Urinary bladder (tissue), 3 donors: ENCODE measurements at regions not wholly inside any gene's neighbourhood (a gene's known extent, or its start where the extent isn't known, plus 50 kb on each side); places are given as distances from the start of the nearest gene placed in this dataset.

ENCODE experiments used
- DNase-seq: peaks from one replicate; pipeline ENCODE4 v3.0.0-alpha.2; 2015; ENCODE audit errors: extremely low spot score
- H3K27ac ChIP-seq: one replicate; pipeline ENCODE4 v1.5.1; 2013; ENCODE audit warnings: low read depth, mild to moderate bottlenecking, moderate library complexity
- H3K36me3 ChIP-seq: one replicate; pipeline ENCODE4 v1.6.1; 2013; ENCODE audit warnings: mild to moderate bottlenecking, moderate library complexity; ENCODE audit not compliant: insufficient read depth
- H3K4me1 ChIP-seq: one replicate; pipeline ENCODE4 v1.6.1; 2013; ENCODE audit warnings: mild to moderate bottlenecking, moderate library complexity; ENCODE audit not compliant: insufficient read depth
- H3K4me3 ChIP-seq: one replicate; pipeline ENCODE4 v1.5.1; 2013; ENCODE audit warnings: low read depth, low read length
- WGBS: extraction: QIAGEN DNeasy Blood & Tissue Kit; methylation state at CpG from one replicate; pipeline ENCODE4 v1.1.7; 2013; 5-methylcytosine and 5-hydroxymethylcytosine counted together
- donor health status: healthy with polysubstance abuse.
- donor health status: healthy.

DNA sequence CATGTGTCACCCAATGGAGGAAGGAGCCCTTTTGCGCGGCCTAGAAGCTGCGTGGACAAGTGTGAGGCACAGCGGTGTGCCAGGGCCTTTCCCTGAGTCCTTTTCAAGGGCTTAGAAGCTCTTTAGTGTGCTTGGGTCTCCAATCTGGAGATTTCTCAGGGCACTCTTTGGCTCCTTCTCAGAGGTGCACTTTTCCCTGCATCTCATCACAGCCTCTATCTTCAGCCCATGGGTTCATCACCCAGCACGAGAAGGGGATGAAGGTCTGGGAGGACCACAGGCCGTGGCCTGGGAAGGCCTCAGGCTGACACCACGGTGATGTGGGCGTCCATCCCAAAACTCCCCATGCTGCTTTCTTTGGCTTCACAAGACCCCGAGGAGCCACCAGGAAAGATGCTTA lies 233.4 kb downstream of the TEX36 start:
- Histone ChIP-seq H3K4me3 (no peak overlapping the region), H3K4me1 (no peaks in the 10 kb centered on the region), H3K27ac (no peak overlapping the region), H3K36me3 (no peaks in the 10 kb centered on the region)
- DNase-seq = no peak
- WGBS = 90% methylated on average over 9 of the region's 9 CpGs

DNA sequence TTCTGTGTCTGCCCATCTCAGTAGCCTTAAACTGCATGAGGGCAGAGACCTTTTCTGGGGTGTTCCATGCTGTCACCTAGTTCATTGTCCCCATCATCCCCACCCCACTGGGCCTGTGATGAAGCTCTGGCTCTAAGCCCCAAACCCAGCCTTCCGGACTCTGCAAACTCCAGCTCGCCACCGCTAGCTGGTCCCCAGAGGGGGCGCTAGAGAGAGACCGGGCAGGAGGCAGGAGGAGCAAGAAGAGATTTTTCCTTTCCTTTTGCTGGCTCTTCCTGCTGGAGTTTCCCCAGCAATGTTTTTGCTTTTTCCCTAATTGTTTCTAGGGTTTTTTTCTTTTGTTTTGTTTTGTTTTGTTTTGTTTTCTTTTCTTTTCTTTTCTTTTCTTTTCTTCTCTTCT lies 234.4 kb downstream of the TEX36 start:
- 25% methylated on average over 5 of the region's 5 CpGs for WGBS
- no peak overlapping the region for H3K4me3 ChIP-seq
- H3K36me3 ChIP-seq = no peaks in the 10 kb centered on the region
- H3K4me1 ChIP-seq = no peaks in the 10 kb centered on the region
- no peak overlapping the region for H3K27ac ChIP-seq
- no peak for DNase-seq

DNA sequence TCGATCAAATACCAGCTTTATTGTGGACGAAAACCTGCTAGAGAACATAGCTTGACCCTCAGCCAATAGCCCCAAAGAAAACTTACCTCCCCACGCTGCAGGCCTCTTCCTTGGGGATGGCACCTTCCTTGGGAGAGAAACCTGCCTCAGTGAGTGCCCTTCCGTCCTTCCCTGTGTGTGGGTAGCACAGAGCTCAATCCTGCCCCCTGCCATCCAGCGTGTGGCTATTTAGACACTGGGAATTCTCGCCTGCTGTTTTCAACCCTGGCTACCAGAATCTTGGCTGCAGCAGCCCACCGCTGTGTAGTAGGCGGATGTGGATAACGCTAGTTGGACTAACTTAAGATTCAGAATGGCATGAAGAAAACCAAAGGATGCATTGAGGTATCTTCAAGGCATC lies 238.2 kb downstream of the TEX36 start:
- Histone ChIP-seq H3K4me3 (no peak overlapping the region), H3K36me3 (no peaks in the 10 kb centered on the region), H3K4me1 (no peaks in the 10 kb centered on the region), H3K27ac (no peak overlapping the region)
- DNase-seq = no peak
- 88% methylated on average over 9 of the region's 9 CpGs for WGBS

DNA sequence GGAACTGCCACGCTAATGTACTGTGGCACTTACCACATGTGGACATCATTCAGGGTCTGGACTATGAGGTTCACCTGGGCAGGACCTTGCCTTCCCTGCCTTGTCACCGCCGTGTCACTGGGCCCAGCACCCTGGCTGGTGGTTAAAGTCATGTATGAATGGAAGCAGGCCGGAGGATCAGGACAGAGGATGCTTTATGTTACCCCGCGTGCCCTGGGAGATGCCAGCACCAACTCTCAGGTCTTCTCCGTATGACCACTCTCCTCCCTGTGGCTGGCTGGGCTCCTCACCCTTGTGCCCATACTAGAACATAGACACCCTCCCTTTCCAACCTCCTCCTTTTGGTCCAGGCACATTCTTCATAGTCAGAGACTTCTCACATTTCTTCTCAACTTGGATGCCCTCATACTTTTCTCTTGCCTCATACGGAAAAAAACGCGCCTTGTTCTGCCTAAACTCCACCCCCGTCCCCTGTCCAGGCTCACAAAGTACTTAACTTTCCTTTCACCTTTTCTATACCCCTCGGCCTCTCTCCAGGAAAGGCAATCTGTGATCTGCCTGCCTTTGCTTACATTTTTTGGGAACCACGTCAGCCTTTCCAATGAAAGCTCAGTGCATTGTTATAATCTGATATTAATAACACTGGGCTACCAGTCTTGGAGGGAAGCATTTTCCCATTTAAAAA lies 240.0 kb downstream of the TEX36 start:
- 71% methylated on average over 13 of the region's 13 CpGs for WGBS
- H3K27ac ChIP-seq = no peak overlapping the region
- no peaks in the 10 kb centered on the region for H3K4me1 ChIP-seq
- no peak for DNase-seq
- no peak overlapping the region for H3K4me3 ChIP-seq
- H3K36me3 ChIP-seq = no peaks in the 10 kb centered on the region

DNA sequence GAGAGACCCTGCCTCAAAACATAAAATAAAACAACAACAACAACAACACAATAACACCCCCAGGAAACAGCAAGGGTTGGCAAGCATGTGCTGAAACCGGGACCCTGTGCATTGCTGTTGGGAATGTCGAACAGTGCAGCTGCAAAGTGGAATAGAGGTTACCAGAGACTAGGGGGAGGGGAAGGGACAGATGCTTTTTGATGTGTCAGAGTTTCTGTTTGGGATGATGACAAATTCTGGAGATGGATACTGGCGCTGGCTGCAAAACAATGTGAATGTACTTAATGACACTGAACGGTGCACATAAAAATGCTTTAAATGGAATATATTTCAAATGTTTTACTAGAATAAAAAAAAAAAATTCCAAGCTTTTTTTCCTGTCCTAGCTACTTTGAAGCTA lies 241.8 kb downstream of the TEX36 start:
- 62% methylated on average over 4 of the region's 4 CpGs for WGBS
- no peaks in the 10 kb centered on the region for H3K36me3 ChIP-seq
- no peak for DNase-seq

DNA sequence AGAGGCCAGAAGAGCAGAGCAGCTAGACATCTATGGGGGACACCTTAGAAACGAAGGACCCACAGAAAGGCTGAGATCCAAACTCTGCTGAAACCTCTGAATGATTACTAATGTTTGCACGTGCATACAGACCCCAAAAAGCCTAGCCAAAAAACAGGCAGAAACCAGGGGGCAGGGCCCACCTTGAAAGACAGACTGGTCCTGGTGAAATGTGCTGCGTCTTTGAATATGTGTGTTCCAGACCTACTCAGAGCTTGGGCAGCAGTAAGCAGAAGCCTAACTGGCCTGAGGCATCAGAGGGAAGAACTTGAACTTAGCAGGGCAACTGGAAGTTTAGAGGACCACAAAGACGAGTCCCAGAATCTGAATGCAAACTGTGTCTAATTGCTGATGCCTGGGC lies 251.8 kb downstream of the TEX36 start:
- Histone ChIP-seq H3K4me1 (no peaks in the 10 kb centered on the region), H3K4me3 (no peak overlapping the region), H3K27ac (no peak overlapping the region), H3K36me3 (no peaks in the 10 kb centered on the region)
- whole genome bisulfite sequencing = 81% methylated on average over 4 of the region's 4 CpGs
- no peak for DNase-seq

More for the DNA sequence above, 241.8 kb downstream of the TEX36 start:
- H3K4me1 ChIP-seq = no peaks in the 10 kb centered on the region
- no peak overlapping the region for H3K4me3 ChIP-seq
- no peak overlapping the region for H3K27ac ChIP-seq

DNA sequence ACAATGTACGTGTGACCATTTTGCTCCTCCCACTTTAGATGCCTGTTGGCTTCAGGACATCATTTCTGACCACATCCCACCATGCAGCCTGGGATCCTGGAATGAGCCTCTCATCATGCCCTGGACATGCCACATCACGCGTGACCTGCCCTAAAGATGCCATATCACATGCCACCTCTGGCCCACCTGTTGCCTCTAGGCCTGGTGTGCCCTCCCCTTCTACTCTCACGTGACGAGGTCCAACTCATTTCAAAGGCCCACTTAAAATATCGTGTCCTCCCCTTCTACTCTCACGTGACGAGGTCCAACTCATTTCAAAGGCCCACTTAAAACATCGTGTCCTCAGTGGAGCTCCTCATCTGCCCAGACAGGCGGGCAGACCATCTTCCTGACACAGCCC lies 254.9 kb downstream of the TEX36 start:
- H3K4me1 ChIP-seq = no peaks in the 10 kb centered on the region
- WGBS = 92% methylated on average over 10 of the region's 10 CpGs
- no peak for DNase-seq
- no peaks in the 10 kb centered on the region for H3K36me3 ChIP-seq
- H3K27ac ChIP-seq = no peak overlapping the region
- H3K4me3 ChIP-seq = no peak overlapping the region

DNA sequence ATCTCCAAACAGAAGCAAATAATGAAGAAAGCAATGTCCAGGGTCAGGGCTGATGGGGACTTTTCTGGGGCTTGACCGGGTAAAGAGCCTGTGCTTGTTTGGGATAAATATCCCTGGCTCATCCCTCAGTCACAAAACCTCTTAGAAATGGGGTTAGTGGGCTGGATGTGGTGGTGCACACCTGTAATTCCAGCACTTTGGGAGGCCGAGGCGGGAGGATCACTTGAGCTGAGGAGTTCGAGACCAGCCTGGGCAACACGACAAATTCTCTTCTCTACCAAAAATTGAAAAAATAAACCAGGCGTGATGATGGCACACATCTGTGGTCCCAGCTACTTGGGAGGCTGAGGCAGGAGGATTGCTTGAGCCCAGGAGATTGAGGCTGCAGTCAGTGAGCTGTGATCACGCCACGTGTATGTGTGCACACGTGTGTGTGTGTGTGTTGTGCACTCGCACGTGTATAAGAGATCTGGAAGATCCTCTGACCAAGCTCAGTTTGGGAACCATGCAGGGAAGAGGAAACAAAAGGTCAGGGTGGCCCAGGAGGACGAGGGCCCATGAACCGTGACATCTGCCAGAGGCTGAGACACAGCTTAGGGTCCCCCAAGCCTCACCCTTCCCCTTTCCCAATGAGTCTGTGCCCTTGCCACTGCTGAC lies 258.6 kb downstream of the TEX36 start:
- no peak overlapping the region for H3K27ac ChIP-seq
- 67% methylated on average over 13 of the region's 13 CpGs for WGBS
- no peaks in the 10 kb centered on the region for H3K36me3 ChIP-seq
- H3K4me1 ChIP-seq = no peaks in the 10 kb centered on the region
- DNase-seq = no peak
- no peak overlapping the region for H3K4me3 ChIP-seq

DNA sequence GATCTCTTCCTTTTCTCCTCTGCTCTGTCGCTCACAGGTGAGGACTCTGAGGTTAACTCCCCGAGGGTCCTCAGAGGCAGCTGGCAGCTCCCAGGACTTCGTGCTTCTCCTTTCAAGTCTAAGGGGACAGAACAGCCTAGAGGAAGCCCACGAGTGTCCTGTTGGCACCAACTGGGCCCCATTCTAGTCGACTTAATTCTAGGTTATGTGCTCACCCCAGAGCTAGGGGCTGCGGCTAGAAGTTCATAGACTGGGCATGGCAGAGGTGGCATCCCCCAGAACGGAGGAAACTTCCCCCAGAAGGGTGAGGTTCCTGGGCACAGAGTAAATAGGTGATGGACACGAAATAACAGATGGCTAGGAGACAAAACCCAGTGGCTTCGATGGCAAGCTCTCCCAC lies 259.4 kb downstream of the TEX36 start:
- 70% methylated on average over 9 of the region's 9 CpGs for WGBS
- Histone ChIP-seq H3K36me3 (no peaks in the 10 kb centered on the region), H3K27ac (no peak overlapping the region), H3K4me1 (no peaks in the 10 kb centered on the region), H3K4me3 (no peak overlapping the region)
- no peak for DNase-seq

DNA sequence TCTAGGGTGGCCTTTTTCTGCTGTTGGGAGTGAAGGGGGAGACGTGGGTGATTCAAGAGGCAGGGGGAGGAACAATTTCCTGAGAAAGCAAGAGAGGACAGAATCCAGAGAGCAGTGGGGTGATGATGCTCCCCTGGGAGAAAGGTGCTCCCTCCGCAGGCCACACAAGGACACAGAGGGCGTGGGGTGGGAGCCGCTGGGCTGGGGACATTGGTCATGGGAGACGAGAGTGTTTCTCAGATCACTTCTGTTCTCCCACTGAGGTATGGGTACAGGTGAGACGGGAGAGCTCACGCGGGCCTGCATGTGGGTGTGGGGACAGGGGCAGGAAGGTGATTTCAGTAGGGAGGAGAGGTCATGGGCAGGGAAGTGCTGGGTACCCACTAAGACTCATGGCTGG lies 259.5 kb upstream of the CTBP2 start:
- Histone ChIP-seq H3K27ac (no peak overlapping the region), H3K4me1 (no peaks in the 10 kb centered on the region), H3K4me3 (no peak overlapping the region), H3K36me3 (no peaks in the 10 kb centered on the region)
- WGBS = 89% methylated on average over 8 of the region's 8 CpGs
- DNase-seq = no peak

DNA sequence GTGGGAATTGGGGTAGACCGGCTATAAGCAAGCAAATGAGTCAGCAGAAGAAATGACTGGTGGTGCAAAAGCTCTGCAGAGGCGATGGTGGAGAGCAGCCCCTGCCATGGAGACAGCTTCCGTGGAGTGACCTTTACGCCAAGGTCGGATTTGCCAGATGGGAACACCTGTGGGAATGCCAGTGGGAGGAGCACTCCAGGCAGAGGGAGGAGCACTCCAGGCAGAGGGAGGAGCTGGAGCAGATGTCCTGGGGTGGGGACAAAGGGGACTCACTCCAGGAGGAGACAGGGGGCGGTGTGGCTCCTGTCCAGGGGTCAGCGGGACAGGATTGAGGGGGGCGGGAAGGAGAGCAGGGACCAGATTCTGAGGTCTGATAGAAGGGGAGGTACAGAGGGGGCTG lies 258.8 kb upstream of the CTBP2 start:
- no peak for DNase-seq
- Histone ChIP-seq H3K4me3 (no peak overlapping the region), H3K27ac (no peak overlapping the region), H3K4me1 (no peaks in the 10 kb centered on the region), H3K36me3 (no peaks in the 10 kb centered on the region)
- WGBS = 85% methylated on average over 8 of the region's 8 CpGs

DNA sequence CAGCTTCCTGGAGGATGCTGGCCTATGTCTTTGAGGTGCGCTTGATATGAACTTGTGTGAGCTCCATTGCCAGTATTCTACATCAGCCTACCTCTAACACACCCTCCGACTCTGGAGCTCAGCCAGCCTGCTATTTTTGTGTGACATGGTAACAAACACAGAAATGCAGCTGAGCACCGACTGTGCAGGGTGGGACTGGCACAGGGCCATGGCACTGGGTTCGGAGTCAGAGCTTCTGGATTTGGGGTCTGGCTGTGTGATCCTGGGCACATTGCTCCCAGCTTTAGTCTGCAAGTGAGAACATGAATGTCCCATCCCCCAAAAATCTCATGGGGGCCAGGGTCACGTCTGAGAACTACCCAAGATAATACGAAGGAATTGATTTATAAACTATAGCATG lies 257.2 kb upstream of the CTBP2 start:
- no peaks in the 10 kb centered on the region for H3K4me1 ChIP-seq
- no peak overlapping the region for H3K27ac ChIP-seq
- WGBS = 43% methylated on average over 6 of the region's 6 CpGs
- H3K36me3 ChIP-seq = no peaks in the 10 kb centered on the region
- no peak for DNase-seq
- H3K4me3 ChIP-seq = no peak overlapping the region

DNA sequence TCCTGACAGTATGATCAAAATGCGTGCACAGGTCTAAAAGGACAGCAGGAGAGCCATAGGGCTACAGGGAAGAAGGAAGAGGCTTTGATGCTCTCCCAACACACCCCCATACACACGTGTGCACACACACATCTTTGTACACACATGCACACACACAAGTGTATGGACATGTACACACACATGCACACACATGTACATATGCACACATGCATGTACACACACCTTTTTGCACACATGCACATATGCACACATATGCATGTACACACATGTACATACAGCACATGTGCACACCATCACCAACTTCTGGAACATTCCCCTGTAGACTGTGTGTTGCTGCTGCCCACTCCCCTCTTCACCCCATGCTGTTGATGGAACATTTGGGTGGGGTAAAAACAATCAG lies 255.6 kb upstream of the CTBP2 start:
- no peak overlapping the region for H3K4me3 ChIP-seq
- no peaks in the 10 kb centered on the region for H3K36me3 ChIP-seq
- no peak for DNase-seq
- 64% methylated on average over 2 of the region's 2 CpGs for WGBS
- no peak overlapping the region for H3K27ac ChIP-seq
- no peaks in the 10 kb centered on the region for H3K4me1 ChIP-seq

DNA sequence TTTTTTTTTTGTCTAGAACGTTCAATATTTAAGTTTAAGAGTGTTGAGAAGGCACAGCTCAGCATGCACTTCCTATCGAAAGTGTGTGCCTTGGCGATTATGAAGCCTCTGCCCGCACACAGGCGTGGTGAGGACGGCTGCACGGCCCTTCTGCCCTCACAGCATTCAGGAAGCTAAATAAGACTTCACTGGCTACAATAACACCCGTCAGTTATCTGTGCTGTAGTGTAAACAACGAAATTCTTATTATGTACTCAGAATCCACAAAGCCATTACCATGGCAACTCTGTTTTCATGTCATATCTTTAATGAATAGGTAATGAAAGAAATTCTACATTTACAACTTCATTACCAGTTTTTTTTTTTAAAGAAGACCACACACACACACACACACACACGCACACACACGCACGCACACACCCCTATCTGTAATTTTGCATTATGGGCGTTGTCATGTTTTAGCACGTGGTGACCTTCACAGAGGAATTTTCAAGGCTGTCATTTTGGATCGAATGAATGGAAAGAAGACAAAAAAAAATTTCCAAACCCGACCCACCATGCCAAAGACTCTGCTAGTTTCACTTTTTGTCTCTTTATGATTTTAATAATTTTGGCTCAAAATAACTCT lies 254.8 kb upstream of the CTBP2 start:
- 26% methylated on average over 16 of the region's 16 CpGs for WGBS
- Histone ChIP-seq H3K27ac (no peak overlapping the region), H3K36me3 (no peaks in the 10 kb centered on the region), H3K4me3 (no peak overlapping the region), H3K4me1 (no peaks in the 10 kb centered on the region)
- DNase-seq = no peak
